HCT116 (cell line): ENCODE measurements at regions not wholly inside any gene's neighbourhood (a gene's known extent, or its start where the extent isn't known, plus 50 kb on each side); places are given as distances from the start of the nearest gene placed in this dataset.

ENCODE experiments used
- ATAC-seq: fragments of 200-7000 bp; cut with Tn5 transposase; 2 replicates; pipeline ENCODE4 v1.9.1; 2020; ENCODE audit warnings: mild to moderate bottlenecking, moderate library complexity
- BruUV-seq: library from RNA; stranded (reverse); fragments of 400-500 nt; replicated peaks from 2 replicates; lab custom pipeline; 2021; lab: Mats Ljungman, UMichigan
- CTCF ChIA-PET: fragments of 300-600 bp; sonication (Branson Sonifier 250); formaldehyde crosslinking; loops from one replicate; lab custom pipeline; 2021; ENCODE audit warnings: antibody characterized with exemption; lab: Charles Lee
- POLR2A ChIA-PET: fragments of 300-600, 350-600 bp; sonication (Branson Sonifier 250); formaldehyde crosslinking; loops from one replicate; lab custom pipeline; 2021; ENCODE audit warnings: antibody characterized with exemption; lab: Charles Lee
- RAD21 ChIA-PET, 2 experiments: fragments of 300-600 bp; sonication (Branson Sonifier 250); formaldehyde crosslinking; loops; one replicate each; lab custom pipeline; 2023; ENCODE audit warnings: low total read pairs in 2 of 2; ENCODE audit not compliant: uncharacterized antibody in 2 of 2, unreplicated experiment in 2 of 2, low non-redundant PET in 1 of 2; lab: Charles Lee
- DNase-seq: peaks from one replicate; pipeline ENCODE4 v3.0.0-alpha.2; 2010; ENCODE audit warnings: low read depth, low spot score
- H2AFZ ChIP-seq: fragments of 200-600 bp; shearing (Covaris generic), sonication (generic); 2 replicates; pipeline ENCODE4 v1.6.1; 2017; ENCODE audit warnings: low read depth, mixed run types, mixed read lengths, antibody characterized with exemption, low read length; ENCODE audit not compliant: poor library complexity, severe bottlenecking
- H3K27ac ChIP-seq: 2 replicates; pipeline ENCODE4 v1.5.1; 2012; ENCODE audit warnings: low read depth, low read length
- H3K27me3 ChIP-seq: fragments of 200-600 bp; sonication (generic); 2 replicates; pipeline ENCODE4 v1.6.1; 2016; ENCODE audit warnings: mixed run types, low read length, mixed read lengths; ENCODE audit not compliant: insufficient read depth
- H3K36me3 ChIP-seq, 2 experiments: fragments of 200-500 bp in 1 of 2; fragments of 200-600 bp in 1 of 2; sonication (Bioruptor generic) in 1 of 2; sonication (generic) in 1 of 2; 2 replicates each; pipeline versions ENCODE4 v1.5.1 to v1.6.1; 2014 to 2016; ENCODE audit warnings: low read length in 2 of 2, inconsistent platforms in 1 of 2, mixed read lengths in 1 of 2, mixed run types in 1 of 2; ENCODE audit not compliant: insufficient read depth in 2 of 2, control insufficient read depth in 1 of 2
- H3K4me1 ChIP-seq, 2 experiments: fragments of 200-600 bp in 1 of 2; sonication (generic) in 1 of 2; 2 replicates each; pipeline versions ENCODE4 v1.5.1 to v1.6.1; 2012 to 2017; ENCODE audit warnings: low read length in 2 of 2, inconsistent platforms in 1 of 2, mild to moderate bottlenecking in 1 of 2, mixed read lengths in 1 of 2, mixed run types in 1 of 2, moderate library complexity in 1 of 2; ENCODE audit not compliant: insufficient read depth in 2 of 2, control insufficient read depth in 1 of 2
- H3K4me2 ChIP-seq: fragments of 200-600 bp; sonication (generic); 2 replicates; pipeline ENCODE4 v1.6.1; 2017; ENCODE audit warnings: mixed run types, low read length, mixed read lengths
- H3K4me3 ChIP-seq, 2 experiments: fragments of 200-600 bp in 1 of 2; sonication (generic) in 1 of 2; replicated peaks in 1 of 2; 2 replicates each; pipeline ENCODE4 v1.5.1; 2011 to 2016; ENCODE audit warnings: low read length in 2 of 2, control low read depth in 1 of 2, low read depth in 1 of 2, mild to moderate bottlenecking in 1 of 2, mixed read lengths in 1 of 2, mixed run types in 1 of 2
- H3K79me2 ChIP-seq: fragments of 200-600 bp; sonication (generic); 2 replicates; pipeline ENCODE4 v1.6.1; 2017; ENCODE audit warnings: mild to moderate bottlenecking, mixed run types, low read length, moderate library complexity, mixed read lengths; ENCODE audit not compliant: insufficient read depth
- H3K9ac ChIP-seq: fragments of 200-600 bp; sonication (generic); 2 replicates; pipeline ENCODE4 v1.6.1; 2016; ENCODE audit warnings: low read length, mixed read lengths
- H3K9me2 ChIP-seq: fragments of 200-600 bp; sonication (generic), shearing (Covaris generic); 2 replicates; pipeline ENCODE4 v1.6.1; 2017; ENCODE audit warnings: mixed run types, mild to moderate bottlenecking, moderate library complexity; ENCODE audit not compliant: insufficient read depth
- H3K9me3 ChIP-seq, 2 experiments: fragments of 200-500 bp in 1 of 2; fragments of 200-600 bp in 1 of 2; sonication (Bioruptor generic) in 1 of 2; sonication (generic) in 1 of 2; 2 replicates each; pipeline ENCODE4 v1.6.1; 2014 to 2017; ENCODE audit warnings: low read length in 2 of 2, mixed read lengths in 2 of 2, inconsistent platforms in 1 of 2, low read depth in 1 of 2, mild to moderate bottlenecking in 1 of 2, mixed run types in 1 of 2, moderate library complexity in 1 of 2; ENCODE audit not compliant: control insufficient read depth in 1 of 2, insufficient read depth in 1 of 2
- H4K20me1 ChIP-seq: fragments of 200-600 bp; sonication (generic), shearing (Covaris generic); 2 replicates; pipeline ENCODE4 v1.6.1; 2017; ENCODE audit warnings: mixed run types, mild to moderate bottlenecking, moderate library complexity; ENCODE audit not compliant: insufficient read depth
- ATF3 ChIP-seq: IDR thresholded peaks from 2 replicates; pipeline ENCODE4 v1.6.1; 2012
- EGR1 ChIP-seq: IDR thresholded peaks from 2 replicates; pipeline ENCODE4 v1.6.1; 2012; ENCODE audit warnings: low read depth
- FOSL1 ChIP-seq: IDR thresholded peaks from 2 replicates; pipeline ENCODE4 v1.6.1; 2012; ENCODE audit warnings: low read depth
- JUND ChIP-seq: IDR thresholded peaks from 2 replicates; pipeline ENCODE4 v1.6.1; 2012
- MAX ChIP-seq: IDR thresholded peaks from 2 replicates; pipeline ENCODE4 v1.6.1; 2012
- YY1 ChIP-seq: IDR thresholded peaks from 2 replicates; pipeline ENCODE4 v1.6.1; 2011; ENCODE audit warnings: low read length, low read depth, moderate library complexity, mild to moderate bottlenecking; ENCODE audit not compliant: insufficient replicate concordance; ENCODE audit errors: extremely low read depth
- intact Hi-C: fragments of 100-400 bp; cut with micrococcal nuclease; formaldehyde crosslinking; loops from 2 replicates; pipeline ENCODE4 v1.10.0; 2022
- TF ChIP-seq, protein P1 (sequence below): IDR thresholded peaks from 2 replicates; pipeline ENCODE4 v1.6.1; 2011; ENCODE audit warnings: mild to moderate bottlenecking, low read length, moderate library complexity; ENCODE audit not compliant: insufficient replicate concordance; ENCODE audit errors: extremely low read depth

DNA sequence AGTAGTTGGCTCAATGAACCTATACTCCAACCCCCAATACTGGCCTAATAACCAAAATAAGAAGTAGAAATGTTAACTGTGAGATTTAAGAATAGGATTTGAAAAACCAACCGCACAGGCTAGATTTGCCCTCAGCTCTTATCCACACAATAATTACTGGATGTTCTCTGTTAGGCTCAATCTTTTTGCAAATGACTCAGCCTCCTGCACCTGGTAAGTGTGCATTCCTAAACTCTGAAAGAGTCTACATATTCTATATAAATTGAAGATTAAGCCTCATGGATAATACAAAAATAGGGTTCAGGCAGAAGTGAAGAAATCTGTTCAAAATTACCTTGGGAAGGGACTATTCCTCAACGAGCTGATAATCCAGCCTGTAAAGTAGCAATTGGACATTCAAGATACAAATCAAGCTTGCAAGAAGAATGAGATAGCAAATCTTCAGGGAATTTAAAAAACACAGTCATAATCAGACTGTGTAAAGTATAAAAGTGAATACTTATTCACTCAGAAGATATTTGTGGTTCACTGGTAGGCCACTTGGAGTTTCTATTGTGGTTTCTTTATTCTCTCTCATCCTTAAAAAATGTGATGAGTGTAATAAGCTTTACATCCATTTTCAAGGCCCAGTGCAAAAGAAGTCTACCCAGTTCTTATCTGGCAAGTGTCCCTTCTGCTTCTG, 931.9 kb upstream of the SOX9 start:
- H4K20me1 ChIP-seq: no peaks in the 10 kb centered on the region
- H3K4me3 ChIP-seq: 0 out of 4 replicates have a peak overlapping the region, but pooled peaks of 1 of the 2 experiments have one; percentile 10
- ChIA-PET POLR2A (no interaction called here), CTCF (no interaction called here), RAD21 (no interaction called here)
- no peaks in the 10 kb centered on the region for H3K9me2 ChIP-seq
- DNase-seq (peak; percentile 16), ATAC-seq (peak; percentile 83)
- peak; percentile 53; the same call in 1 of the 2 replicates for TF ChIP-seq JUND
- TF ChIP-seq EGR1: no peak
- TF ChIP-seq FOSL1: peak; percentile 71
- TF ChIP-seq, protein P1, sequence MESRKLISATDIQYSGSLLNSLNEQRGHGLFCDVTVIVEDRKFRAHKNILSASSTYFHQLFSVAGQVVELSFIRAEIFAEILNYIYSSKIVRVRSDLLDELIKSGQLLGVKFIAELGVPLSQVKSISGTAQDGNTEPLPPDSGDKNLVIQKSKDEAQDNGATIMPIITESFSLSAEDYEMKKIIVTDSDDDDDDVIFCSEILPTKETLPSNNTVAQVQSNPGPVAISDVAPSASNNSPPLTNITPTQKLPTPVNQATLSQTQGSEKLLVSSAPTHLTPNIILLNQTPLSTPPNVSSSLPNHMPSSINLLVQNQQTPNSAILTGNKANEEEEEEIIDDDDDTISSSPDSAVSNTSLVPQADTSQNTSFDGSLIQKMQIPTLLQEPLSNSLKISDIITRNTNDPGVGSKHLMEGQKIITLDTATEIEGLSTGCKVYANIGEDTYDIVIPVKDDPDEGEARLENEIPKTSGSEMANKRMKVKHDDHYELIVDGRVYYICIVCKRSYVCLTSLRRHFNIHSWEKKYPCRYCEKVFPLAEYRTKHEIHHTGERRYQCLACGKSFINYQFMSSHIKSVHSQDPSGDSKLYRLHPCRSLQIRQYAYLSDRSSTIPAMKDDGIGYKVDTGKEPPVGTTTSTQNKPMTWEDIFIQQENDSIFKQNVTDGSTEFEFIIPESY: no peak
- no peak for TF ChIP-seq ATF3
- TF ChIP-seq YY1: no peak
- TF ChIP-seq MAX: no peak
- peak overlapping the region; percentile 58 for H3K4me2 ChIP-seq
- intact Hi-C loops: no loop called here
- no peaks in the 10 kb centered on the region for H3K9me3 ChIP-seq
- H3K4me1 ChIP-seq: peaks cover 3 to 20% of the 10 kb centered on the region in 2 experiments; a peak in 3 of 4 replicates
- BruUV-seq: no TSS peak
- H3K27ac ChIP-seq: peak overlapping the region; percentile 7; the same call in 1 of the 2 replicates
- H3K9ac ChIP-seq: no peak overlapping the region
- peak overlapping the region; percentile 59 for H2AFZ ChIP-seq
- H3K36me3 ChIP-seq: no peaks in the 10 kb centered on the region
- no peaks in the 10 kb centered on the region for H3K27me3 ChIP-seq
- no peaks in the 10 kb centered on the region for H3K79me2 ChIP-seq
